ENCODE measurements at regions not wholly inside any gene's neighbourhood (a gene's known extent, or its start where the extent isn't known, plus 50 kb on each side); places are given as distances from the start of the nearest gene placed in this dataset.

DNA sequence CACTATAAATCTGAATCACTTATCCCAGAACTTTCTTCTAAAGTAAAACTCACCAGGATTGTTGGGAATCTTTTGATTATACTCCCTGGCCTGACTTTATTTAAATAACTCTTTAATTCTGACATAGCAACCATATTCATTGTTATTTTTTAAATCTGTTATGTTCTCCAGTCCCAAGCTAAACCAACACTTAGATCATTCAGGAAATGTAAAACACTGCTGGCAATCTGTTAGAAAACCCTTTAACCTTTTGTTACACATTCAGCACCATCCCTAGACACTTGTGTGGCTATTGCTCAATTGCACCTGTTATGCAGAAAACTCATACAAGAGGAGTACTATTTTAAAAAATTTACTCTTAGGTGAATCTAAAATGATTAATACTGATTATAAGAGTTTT, 101.8 kb upstream of the NHSL1 start:
- Mint-ChIP-seq H3K27me3 (peaks cover 10% of the 10 kb centered on the region), H3K4me3 (no peak overlapping the region), H3K36me3 (ENCODE audit: low read depth) (no peaks in the 10 kb centered on the region), H3K4me1 (no peaks in the 10 kb centered on the region), H3K9me3 (no peaks in the 10 kb centered on the region), H3K27ac (no peak overlapping the region)
- CTCF ChIA-PET: interaction anchor here (1.0 kb wide), 1 partner anchor 165 kb away, joined by 3 read pairs; no protein-coding TSS in a partner anchor
- TF ChIP-seq CTCF (IDR thresholded peaks at IDR 0.05): no peak
- intact Hi-C loops (cut with micrococcal nuclease): no loop called here
- ATAC-seq (ENCODE audit: low read depth): no peak
- POLR2A ChIA-PET: no interaction called here
- DNase-seq: no peak

DNA sequence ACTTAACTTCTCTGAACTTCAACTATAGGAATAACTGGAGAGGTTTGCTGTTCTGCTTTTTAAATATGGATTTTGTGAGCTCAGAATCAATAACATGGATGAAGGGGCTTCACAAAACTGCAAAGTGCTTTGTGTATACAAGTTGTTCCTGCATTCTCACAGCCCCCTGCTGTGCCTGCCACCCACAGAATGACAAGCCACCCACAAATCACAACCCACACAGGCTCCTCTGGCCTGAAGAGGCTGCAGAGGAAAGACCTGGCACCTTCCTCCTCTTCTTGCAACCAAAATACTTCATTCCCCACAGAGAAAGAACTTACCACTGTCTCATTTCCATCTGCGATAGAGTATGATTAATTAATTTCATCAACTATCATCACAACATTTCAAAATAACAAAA, 106.7 kb upstream of the NHSL1 start:
- CTCF ChIA-PET: no interaction called here
- intact Hi-C loops (cut with micrococcal nuclease): no loop called here
- no peaks in the 10 kb centered on the region for H3K4me1 Mint-ChIP-seq
- no peak for DNase-seq
- TF ChIP-seq CTCF (IDR thresholded peaks at IDR 0.05): no peak
- peaks cover 18% of the 10 kb centered on the region for H3K27me3 Mint-ChIP-seq
- no peaks in the 10 kb centered on the region for H3K9me3 Mint-ChIP-seq
- H3K27ac Mint-ChIP-seq: no peak overlapping the region
- no peak for ATAC-seq (ENCODE audit: low read depth)
- POLR2A ChIA-PET: interaction anchor here (1.4 kb wide), 1 partner anchor 12 kb away, joined by 5 read pairs; no protein-coding TSS in a partner anchor
- no peaks in the 10 kb centered on the region for H3K36me3 Mint-ChIP-seq (ENCODE audit: low read depth)
- no peak overlapping the region for H3K4me3 Mint-ChIP-seq

GRCh38 chr6:138607478-138608433, 108.5 kb upstream of the NHSL1 start:
- Mint-ChIP-seq H3K4me1 (no peaks in the 10 kb centered on the region), H3K9me3 (no peaks in the 10 kb centered on the region), H3K27ac (no peak overlapping the region), H3K36me3 (ENCODE audit: low read depth) (no peaks in the 10 kb centered on the region), H3K4me3 (no peak overlapping the region), H3K27me3 (peaks cover 15% of the 10 kb centered on the region)
- DNase-seq (no peak), ATAC-seq (ENCODE audit: low read depth) (no peak)
- CTCF ChIA-PET: no interaction called here
- TF ChIP-seq CTCF (IDR thresholded peaks at IDR 0.05): no peak
- intact Hi-C loops (cut with micrococcal nuclease): no loop called here
- POLR2A ChIA-PET: no interaction called here

DNA sequence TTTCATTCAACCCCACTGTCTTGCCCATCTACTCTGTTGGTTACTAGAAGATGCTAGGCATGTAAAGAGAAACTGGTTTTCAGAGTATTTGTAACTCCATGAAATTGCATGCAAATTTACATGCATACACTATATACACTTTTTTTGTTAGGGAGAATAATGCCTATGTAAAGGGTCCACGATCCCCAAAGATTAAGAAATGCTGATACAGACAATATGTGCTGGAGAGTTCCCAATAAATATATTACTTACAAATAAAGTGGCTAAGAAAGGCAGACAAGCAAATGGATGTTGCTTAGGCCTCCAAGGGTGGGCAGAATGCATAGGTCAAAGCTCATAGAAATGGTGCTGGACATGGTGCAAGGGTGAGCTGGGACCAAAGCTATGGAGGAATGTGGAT, 109.6 kb upstream of the NHSL1 start:
- no peak for ATAC-seq (ENCODE audit: low read depth)
- intact Hi-C loops (cut with micrococcal nuclease): no loop called here
- ChIA-PET POLR2A (no interaction called here), CTCF (interaction anchor here (1.2 kb wide), 1 partner anchor 21 kb away, joined by 3 read pairs; no protein-coding TSS in a partner anchor)
- no peak for DNase-seq
- H3K27me3 Mint-ChIP-seq: peaks cover 11% of the 10 kb centered on the region
- no peaks in the 10 kb centered on the region for H3K36me3 Mint-ChIP-seq (ENCODE audit: low read depth)
- H3K4me1 Mint-ChIP-seq: no peaks in the 10 kb centered on the region
- no peak overlapping the region for H3K4me3 Mint-ChIP-seq
- TF ChIP-seq CTCF (IDR thresholded peaks at IDR 0.05): no peak
- no peaks in the 10 kb centered on the region for H3K9me3 Mint-ChIP-seq
- no peak overlapping the region for H3K27ac Mint-ChIP-seq

DNA sequence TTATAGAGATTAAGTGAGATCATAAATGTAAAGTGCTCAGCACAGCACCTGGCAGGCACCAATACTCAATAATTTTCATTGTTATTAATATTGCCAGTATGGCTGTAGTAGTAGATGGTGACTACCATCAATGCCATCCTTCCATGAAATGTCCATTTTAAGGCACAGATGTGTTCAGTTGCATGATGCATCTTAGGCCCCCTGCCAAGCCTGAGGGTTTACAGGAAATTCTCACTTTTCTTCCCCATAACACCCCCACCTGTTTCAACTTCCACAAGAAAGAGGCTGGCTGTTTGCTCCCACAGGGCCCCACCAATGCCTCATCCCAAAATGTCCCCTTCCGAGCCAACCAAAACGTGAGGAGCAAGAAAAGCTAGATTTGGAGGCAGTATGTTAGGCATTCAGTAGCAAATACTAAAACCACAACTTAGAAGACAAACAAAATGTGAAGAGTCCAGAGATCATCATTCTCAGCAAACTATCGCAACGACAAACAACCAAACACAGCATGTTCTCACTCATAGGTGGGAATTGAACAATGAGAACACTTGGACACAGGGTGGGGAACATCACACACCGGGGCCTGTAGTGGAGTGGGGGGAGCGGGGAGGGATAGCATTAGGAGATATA, 110.6 kb upstream of the NHSL1 start:
- intact Hi-C loops (cut with micrococcal nuclease): no loop called here
- Mint-ChIP-seq H3K9me3 (no peaks in the 10 kb centered on the region), H3K27ac (no peak overlapping the region), H3K27me3 (peaks cover 10% of the 10 kb centered on the region), H3K4me1 (no peaks in the 10 kb centered on the region), H3K36me3 (ENCODE audit: low read depth) (no peaks in the 10 kb centered on the region), H3K4me3 (no peak overlapping the region)
- no peak for ATAC-seq (ENCODE audit: low read depth)
- no peak for TF ChIP-seq CTCF (IDR thresholded peaks at IDR 0.05)
- POLR2A ChIA-PET: no interaction called here
- DNase-seq: no peak
- CTCF ChIA-PET: interaction anchor here (1.2 kb wide), 1 partner anchor 22 kb away, joined by 3 read pairs; no protein-coding TSS in a partner anchor

All from activated B cell treated with CpG ODN at 0.5 μM for 24 hours (primary cell).